OCI-LY3 (cell line): ENCODE measurements at regions not wholly inside any gene's neighbourhood (a gene's known extent, or its start where the extent isn't known, plus 50 kb on each side); places are given as distances from the start of the nearest gene placed in this dataset.

ENCODE experiments used
- CTCF ChIP-seq: fragments of 200-600, 300-600 bp; sonication (generic); IDR thresholded peaks from 2 replicates; pipeline ENCODE4 v1.5.1; 2014; ENCODE audit warnings: antibody characterized with exemption, low read length, low read depth
- EZH2phosphoT487 ChIP-seq: fragments of 200-600 bp; shearing (Covaris generic); IDR thresholded peaks from 2 replicates; pipeline ENCODE4 v1.6.1; 2018; ENCODE audit warnings: antibody characterized with exemption, mixed run types, low read depth

GRCh38 chr6:14873781-14874441, 372.0 kb upstream of the JARID2 start:
- TF ChIP-seq CTCF (peak; percentile 7; the same call in 1 of the 2 replicates), EZH2phosphoT487 (no peak)
